ENCODE measurements at regions not wholly inside any gene's neighbourhood (a gene's known extent, or its start where the extent isn't known, plus 50 kb on each side); places are given as distances from the start of the nearest gene placed in this dataset.
"Not testable (repeated sequence)": the region's sequence is repeated elsewhere in the genome, so short reads cannot be mapped to it uniquely, and the experiment has no call there.

DNA sequence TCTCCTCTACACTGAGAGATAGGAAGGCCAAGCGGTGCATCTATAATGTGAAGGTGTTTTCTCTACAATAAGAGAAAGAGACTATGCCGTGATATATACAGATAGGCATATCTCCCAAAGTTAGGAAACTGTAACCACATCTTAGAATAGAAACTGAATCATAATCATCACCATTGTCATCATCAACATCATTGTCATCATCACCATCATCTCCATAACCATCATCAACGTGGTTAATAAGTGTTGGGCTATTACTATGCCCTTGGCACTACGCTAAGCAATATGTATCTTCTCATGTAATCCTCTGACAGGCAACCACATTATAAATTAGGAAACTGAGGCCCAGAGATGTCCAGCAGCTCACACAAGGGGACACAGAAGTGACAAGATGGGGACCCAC, 369.9 kb downstream of the ANAPC1 start:
- DNase-seq = not testable (repeated sequence)

DNA sequence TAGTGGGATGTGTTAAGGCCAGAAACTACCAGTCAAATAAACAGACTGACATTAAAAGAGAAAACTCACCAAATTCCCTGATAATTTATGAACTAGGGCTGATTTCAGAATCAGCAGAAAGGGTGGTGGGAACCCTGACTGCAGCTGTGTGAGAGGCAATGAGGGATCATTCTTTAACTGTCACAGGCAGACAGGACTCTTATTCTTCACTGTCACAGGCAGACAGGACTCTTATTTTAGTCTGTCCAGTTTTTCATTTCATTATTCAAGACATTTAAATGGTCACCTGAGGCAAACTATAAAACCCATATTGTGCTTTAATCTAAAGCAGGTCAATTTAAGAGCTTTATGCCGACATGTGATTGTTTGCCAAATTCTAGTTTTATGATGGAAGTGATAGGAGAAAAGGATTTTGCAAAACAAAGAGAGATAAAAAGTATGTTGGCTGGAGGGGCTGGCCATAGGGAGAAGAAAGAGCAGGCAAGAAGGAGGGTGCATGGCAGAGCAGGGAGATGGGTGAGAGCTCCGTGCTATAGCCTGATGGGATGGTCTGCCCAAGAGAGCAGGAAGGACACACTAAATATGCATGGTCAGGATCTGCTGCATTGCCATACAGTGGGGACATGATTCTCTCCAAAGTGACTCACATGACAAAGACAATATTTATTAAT, 366.8 kb downstream of the ANAPC1 start:
- not testable (repeated sequence) for DNase-seq

DNA sequence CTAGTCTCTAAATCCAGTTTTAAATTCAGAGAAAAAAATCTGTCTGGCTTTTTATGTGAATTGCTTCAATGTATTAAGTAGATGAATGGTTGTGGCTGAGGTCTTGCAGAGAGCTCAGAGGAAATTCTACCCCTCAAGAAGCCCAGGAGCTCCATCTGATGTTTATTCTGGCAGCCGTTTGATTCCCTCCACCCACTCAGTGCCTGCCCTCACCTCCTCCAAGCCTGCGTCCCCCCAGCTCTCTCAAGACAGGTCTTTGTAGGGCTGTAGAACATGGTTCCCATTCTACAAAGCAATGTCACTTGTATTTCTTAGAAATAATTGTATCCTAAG, 366.3 kb downstream of the ANAPC1 start:
- DNase-seq = not testable (repeated sequence)

DNA sequence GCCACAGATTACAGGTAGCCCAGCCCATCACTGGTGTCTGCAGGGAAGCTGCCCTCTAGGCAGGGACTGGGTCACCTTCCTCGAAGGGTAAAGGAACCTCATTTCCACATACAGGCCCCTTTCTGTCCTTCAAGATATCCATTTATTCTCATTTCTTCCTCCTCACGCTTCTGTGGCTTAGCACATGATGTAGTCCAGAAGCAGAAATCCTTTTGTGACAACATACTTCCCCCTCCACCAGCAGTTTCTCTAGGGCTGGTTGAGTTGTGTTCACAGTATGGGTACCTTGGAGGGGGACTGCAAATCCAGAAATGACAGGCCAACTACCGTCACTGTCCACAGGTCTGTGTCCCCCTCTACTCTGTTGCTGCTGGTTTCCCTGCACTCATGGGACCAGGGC, 364.9 kb downstream of the ANAPC1 start:
- no peak for DNase-seq

DNA sequence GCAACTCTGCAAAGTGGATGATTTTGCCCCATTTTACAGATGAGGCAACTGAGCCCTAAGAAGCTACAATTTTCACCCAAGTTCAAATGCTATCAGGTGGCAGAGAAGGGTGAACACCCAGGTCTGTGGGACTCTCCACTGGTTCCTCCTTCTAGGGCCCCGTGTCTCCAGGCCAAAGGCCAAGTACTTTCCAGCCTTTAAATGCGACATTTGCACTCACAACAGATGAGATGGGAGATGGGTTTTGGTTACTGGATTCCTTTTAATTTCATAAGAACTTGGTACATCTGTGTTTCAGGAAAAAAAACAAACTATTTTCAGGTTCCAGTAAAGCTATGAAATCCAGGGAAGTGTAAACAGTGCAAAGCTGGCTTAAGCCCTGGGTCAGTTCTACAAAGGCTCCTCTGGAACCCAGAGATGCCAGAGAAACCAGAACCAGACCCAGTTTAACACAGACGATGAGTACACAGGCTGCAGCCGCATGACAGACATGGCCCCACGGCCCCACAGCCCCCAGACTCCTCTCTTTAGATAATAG, 361.7 kb downstream of the ANAPC1 start:
- DNase-seq = no peak

DNA sequence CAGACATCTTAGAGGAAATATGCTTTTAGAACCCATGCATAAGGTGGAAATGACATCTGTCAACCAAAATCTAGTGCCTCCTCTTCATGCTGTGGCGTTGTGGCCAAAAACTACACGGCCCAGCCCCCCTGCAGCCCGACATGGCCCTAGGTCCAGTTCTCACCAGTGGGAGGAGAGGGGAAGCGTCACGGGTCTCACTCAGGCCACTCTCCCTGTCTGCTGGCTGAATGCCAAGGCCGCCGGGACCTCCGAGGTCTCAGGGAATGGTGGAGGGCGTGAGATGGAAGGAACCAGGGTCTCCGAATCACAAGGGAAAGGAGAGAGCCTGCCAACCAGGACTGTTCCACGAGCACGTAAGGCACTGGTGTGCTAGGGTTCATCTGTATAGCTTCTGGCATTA, 361.0 kb downstream of the ANAPC1 start:
- DNase-seq = no peak

DNA sequence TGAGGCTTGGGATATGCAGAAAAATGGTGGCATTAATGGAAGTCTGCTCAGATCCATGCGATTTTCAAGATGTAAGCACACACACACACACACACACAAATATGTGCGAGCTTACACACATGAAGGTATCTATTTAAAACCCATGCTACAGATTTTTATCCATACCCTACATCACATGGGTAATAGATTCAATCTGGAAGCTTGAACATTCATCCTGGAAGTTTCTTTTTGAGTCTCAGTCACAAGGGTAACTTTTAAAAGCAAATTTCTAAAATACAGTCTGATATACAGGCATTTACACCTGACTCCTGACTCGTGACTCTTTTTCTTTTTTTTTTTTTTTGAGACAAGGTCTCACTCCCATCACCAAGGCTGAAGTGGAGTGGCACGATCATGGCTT, 359.0 kb downstream of the ANAPC1 start:
- not testable (repeated sequence) for DNase-seq

DNA sequence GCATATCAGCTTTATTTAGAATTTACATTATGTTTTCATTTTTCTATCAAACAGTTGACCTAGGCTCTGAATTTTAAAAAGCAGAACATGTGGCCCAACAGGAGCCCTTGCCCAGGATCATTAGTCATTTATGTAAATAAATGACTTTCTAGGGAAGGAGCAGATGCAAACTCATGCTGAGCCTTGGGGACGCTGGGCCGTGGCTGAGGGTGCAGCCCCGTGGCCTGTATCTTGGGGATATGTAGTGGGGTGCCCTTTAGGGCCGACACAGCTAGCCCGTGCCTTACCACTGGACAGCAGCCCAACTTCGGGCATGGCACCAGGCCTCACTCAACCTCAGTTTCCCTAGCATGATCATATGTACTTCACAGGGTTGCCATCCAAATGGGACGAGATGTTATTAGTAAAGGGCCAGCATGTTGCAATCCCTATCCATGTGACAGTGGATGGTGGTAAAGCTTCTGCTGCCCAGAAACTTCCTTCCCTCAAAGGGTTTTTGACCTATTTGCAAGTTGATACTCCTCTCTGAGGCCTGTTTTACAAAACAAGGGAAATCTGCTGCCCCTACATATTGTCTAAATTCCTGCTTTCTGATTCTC, 357.9 kb downstream of the ANAPC1 start:
- DNase-seq = not testable (repeated sequence)

DNA sequence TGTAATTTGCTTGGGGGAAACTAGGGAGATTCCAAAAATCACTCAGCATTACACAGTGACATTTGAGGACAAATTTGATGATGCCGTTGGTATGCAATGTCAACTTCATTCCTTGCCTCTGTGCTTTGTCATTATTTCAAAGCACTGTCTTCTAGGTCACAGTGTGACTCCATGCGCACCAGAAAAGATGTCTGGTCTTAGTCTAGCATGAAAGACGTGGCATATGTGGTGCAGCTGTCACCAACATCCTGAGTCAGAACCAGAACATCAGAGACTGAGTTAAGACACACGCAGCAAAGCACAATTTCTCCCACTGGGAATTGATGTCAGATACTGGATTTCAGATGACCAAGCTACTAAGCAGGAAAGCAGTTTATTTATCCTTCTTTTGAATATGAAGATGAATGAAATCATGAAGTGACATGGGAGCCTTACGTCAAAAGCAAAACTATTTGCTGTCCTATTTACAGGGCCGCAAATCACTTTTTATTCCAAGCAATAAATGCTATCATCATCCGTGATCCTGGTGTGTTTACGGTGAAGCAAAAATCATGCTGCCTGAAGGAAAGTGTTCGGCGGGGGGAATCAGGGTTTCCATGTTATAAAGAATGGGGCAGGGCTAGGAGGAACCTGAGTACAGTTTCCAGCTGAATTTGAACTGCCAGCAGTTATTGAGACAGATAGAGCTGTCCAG, 356.1 kb downstream of the ANAPC1 start:
- not testable (repeated sequence) for DNase-seq

DNA sequence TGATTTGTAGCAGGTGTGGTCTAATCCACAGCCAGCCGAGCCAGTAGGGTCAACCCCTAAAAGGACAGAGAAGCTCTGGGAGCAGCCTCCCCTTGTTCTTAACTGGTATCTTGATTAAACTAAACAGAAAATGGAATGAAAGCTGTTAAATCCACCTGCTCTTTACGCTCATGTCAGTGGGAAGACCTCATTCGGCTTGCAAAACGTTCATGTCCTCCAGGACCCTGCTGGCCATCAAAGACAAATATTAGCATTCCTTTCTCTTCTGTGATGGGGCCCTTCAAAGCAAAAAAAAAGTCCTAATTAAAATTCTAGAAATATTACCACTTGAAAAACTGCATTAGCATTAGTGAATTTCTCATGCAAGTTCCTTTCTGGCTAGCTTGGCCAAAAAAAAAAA, 355.0 kb downstream of the ANAPC1 start:
- DNase-seq = not testable (repeated sequence)

DNA sequence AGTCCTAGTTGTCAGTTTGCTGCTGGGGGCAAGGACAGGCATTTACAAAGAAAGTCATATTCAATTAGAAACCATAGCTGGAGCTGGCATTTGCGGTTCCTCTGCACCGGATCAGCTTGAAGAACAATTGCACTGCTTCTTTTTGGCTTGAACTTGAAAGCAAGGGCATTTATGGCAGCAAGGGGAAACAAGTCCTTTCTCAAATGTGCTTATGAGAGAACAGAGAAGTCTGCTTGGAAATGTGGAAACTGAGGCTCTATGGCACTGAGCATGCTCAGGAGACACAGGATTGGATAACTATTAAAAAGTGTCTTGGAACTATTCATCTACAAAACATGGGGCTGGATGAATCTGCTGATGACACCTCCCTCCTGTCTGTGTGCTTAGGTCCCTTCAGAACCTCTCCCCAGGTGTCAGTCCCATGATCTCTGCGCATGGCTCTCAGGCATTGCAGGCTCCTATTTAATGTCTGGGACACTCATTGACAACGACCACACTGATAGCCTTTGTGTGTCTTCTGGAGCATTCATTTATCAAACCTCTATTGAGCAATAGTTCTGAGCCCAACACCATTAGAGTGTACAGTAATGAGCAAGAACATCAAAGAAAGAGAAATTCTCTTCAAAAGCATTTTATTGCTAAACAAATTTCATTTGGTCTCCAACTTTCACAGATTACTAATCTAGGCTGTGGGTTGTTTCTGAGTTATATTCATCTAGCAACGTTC, 353.6 kb downstream of the ANAPC1 start:
- not testable (repeated sequence) for DNase-seq

DNA sequence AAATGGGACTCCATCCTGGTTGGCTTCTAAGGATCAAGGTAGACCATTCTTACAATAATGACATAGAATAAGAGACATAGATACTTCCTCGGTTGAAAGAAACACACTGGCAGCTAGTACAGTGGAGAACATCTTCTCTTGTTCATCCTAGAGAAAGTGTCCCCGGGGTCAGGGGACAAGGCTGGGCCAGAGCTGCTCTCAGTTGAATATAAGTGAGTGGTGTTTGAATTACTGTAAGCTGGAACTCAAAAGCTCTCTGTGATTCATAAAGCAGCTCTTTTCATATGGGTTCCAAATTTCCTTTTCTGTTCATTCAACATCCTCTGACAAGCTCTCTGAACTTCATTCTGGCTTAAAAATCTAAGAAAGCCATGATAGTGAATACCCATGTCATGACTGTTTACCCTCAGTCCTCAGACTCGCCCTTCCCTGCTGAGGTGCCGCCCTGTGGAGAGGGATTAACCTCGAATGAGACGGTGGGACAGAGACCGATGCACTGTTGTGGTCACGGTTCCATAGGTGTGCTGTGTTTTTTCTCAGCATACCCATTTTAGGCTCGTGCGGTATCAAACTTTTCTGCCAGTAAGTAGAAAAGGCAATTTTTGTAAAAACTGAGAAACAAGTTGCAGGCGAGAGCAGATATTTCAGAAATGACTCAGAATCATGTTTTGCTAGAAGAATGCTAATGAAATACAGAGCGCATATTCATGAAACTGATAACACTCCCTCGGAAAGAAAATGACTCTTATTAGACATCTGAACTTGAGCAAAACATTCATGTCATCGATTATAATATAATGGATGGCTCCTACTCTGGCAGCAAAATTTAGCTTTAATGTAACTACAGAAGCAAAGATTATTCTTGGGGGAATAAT, 351.1 kb downstream of the ANAPC1 start:
- DNase-seq = peak; percentile 21

DNA sequence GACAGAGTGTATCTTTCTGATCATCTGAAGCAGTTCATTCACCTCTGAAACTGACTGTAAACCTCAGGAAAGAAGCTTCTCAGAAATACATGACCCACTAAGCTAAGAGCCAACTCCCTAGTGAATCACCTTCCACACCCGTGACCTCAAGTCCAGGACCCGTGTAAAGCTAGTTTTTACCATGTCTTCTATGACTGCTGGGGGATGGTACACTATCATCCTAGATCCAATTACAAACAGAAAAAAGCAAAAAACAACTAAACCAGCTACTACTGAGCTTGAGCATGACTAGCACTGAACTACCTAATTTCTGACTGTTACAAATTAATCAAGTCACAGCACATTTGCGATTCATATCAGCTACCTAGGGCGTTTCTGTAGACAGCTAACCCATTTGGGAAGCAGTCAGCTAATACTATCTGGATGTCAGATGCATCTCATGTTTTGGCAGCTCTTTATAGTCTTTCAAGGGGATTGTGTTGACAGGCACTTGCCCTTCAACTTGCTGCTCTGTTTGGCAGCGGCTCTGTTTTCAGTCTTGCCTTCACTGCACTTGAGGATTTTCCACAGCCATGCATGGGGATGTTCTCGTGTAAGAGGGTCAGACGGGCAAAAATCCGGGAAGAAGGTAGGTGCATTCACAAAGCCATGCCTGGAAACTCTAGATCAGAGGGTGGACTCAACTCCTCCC, 350.3 kb downstream of the ANAPC1 start:
- peak; percentile 26 for DNase-seq

DNA sequence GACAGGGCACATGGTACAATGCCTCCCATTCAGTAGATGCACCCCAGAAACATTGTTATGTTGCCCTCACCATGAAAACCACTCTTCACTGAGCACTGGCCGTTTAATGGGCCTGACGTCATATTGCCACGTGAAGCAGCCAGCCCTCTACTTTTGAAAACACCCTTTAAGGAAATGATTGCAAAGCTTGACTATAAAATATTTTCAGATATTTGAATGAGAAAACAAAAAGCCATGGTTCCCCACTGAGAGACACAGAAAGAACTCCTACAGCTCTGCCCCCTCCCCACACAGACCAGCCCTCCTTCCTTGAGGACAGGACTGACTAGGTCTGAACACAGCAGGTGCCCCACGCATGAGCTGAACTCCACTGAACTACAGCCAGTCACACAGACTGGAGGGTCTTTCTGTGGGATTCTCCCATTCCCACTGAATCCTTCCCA, 349.1 kb downstream of the ANAPC1 start:
- DNase-seq = peak; percentile 57

DNA sequence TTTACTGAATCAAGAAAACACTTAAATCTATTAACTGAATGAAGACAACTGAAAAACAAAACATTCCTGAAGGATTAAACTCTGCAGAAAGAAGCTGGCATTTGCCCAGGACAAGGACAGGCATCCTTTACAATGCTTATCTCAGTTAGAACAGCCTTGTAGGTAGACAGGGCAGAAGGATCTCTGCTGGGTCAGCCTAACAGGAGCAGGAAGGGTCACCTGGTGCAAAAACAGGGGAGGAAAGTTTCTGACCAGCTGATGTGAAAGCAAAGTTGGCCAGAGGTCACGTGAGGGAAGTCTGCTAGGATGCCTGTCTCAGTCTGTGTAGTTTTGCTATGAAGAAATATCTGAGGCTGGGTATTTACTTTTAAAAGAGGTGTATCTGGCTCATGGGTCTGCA, 348.6 kb downstream of the ANAPC1 start:
- DNase-seq = peak; percentile 66

DNA sequence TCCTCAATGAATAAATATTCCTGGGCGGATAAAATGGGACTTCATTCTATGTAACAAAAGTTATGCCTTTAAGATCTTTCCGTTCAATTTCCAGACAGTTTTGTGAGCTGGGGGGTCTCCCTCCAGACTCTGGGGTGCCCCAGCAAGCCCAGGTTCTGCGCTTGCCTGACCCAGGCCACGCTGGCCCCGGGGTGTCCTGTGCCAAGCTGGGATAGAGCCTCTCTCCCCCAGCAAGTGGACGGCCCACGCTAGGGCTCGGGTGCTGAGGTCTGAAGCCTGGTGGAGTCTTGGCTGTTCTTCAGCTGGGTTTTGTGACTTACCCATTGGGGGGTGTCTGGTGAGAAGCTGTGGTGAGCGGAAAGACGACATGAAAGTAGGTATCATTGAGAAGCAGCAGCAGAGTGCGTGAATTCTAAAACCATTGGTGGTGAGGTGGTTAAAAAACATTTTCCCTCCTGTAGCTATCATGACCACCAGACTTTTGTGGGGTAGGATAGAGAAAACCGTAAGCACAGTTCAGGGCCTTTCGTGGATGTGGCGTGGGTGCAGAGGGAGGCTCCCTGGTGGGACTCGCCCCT, 346.8 kb downstream of the ANAPC1 start:
- DNase-seq = no peak

DNA sequence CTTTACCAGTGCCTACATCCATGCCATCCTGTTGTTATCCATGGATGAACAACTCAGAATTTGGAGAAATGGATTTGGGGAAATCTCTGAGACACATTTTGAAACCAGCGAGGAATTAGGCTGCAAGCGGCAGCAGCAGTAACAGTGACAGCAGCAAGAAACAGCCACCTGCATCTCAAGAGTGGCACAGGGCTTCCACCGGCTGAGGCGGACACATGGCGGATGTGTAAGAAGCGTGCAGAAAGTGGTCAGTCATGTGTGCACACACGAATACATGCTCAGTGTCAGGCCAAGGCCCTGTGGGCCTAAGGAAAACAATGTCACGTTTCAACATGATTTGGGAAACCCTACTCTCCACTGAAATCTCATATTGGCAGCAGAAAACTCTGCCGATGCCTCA, 344.0 kb downstream of the ANAPC1 start:
- DNase-seq = not testable (repeated sequence)

DNA sequence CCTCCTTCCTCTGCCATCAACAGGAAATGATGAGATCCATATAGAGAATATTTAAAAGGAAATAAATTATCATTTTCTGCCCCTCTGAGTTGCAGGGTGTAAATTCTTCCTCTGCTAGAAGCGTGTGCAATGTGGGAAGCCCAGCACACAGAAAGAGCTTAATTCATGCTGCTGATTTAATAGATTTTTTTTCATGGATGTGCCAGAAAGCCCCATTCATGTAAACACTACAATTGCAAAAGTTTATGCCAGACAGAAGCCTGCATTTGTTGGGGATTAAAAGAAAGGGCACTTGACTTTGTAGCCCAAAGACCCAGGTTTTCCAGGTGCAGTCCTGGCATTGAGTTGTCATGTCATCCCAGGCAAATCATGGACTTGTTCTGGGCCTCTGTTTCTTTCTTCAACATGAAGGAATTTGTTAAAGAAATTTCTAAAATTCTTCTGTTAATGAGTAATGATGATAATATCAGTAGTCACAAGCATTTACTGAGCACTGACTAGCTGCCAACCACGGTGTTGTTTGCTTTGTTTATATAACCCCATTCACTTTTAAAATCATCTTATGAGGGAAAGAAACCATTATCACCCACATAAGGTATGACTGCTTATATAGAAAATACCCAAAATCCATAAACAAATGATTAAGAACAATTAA, 341.7 kb downstream of the ANAPC1 start:
- peak; percentile 78 for DNase-seq

DNA sequence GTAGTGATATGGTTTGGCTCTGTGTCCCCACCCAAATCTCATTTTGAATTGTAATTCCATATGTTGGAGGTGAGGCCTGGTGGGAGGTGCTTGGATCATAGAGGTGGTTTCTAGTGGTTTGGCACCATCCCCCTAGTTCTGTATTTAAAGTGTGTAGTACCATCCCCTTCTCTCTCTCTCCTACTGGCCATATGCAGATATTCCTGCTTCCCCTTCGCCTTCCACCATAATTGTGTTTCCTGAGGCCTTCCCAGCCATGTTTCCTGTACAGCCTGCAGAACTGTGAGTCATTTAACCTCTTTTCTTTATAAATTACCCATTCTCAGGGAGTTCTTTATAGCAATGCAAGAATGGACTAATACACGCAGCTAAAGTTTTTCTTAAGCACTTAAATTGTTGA, 340.0 kb downstream of the ANAPC1 start:
- DNase-seq = not testable (repeated sequence)

DNA sequence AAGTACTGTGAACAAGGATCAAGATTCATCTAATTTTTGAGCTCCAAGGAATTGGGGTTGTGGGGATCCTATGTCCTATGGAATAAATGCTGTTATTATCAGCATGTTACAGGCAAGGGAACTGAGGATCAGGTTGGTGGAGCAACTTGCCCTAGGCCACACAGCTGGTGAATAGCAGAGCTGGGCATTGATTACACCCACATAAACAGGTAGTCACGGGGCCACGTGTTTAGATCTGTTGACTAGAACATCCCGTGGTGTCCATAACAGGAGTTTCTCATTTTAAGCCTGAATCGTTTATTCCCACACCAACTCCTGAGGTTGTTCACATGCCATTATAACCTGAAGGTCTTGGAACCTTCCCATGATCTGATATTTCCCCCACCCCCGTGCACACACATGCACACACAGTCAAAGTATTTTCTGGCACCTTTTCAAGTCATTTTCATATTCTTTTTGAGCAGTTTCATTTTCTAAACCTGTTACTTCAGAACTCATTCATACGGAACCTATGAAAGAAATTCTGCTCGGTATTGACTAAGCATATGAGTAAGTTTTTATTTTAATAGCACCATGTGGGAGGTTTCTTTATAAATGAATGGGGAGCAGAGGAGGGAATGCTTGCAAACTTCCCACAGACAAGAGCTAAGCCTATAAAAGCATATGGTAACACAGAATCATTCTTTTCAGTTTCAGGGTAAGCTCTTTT, 338.1 kb downstream of the ANAPC1 start:
- not testable (repeated sequence) for DNase-seq
